Keratinocyte (primary cell): ENCODE measurements at regions not wholly inside any gene's neighbourhood (a gene's known extent, or its start where the extent isn't known, plus 50 kb on each side); places are given as distances from the start of the nearest gene placed in this dataset.

Experiments
- DNase-seq: peaks from one replicate; pipeline ENCODE4 v3.0.0-alpha.2; 2011; ENCODE audit warnings: low read depth, missing footprints, low spot score
- FAIRE-seq: peaks from 2 replicates; lab custom pipeline; 2011; peaks lifted over from hg19 to GRCh38; lab: Jason Lieb, UNC
- H2AFZ ChIP-seq: 2 replicates; pipeline ENCODE4 v1.6.0; 2012; ENCODE audit warnings: low read length, control low read depth, inconsistent platforms; ENCODE audit not compliant: control insufficient read depth
- H3K27ac ChIP-seq: 2 replicates; pipeline ENCODE4 v1.5.1; 2011; ENCODE audit warnings: low read length; ENCODE audit not compliant: control insufficient read depth, insufficient read depth
- H3K27me3 ChIP-seq: 3 replicates; pipeline ENCODE4 v1.6.0; 2011; ENCODE audit warnings: low read length; ENCODE audit not compliant: control insufficient read depth, insufficient read depth; ENCODE audit errors: extremely low read depth
- H3K36me3 ChIP-seq, 2 experiments: 2 replicates in 1 of 2; 3 replicates in 1 of 2; pipeline ENCODE4 v1.5.1; 2011; ENCODE audit warnings: low read length in 2 of 2, mild to moderate bottlenecking in 1 of 2; ENCODE audit not compliant: control insufficient read depth in 2 of 2, insufficient read depth in 2 of 2; ENCODE audit errors: extremely low read depth in 1 of 2
- H3K4me1 ChIP-seq: 3 replicates; pipeline ENCODE4 v1.5.1; 2011; ENCODE audit warnings: low read length; ENCODE audit not compliant: control insufficient read depth, insufficient read depth; ENCODE audit errors: extremely low read depth
- H3K4me2 ChIP-seq: 3 replicates; pipeline ENCODE4 v1.6.0; 2011; ENCODE audit warnings: low read depth, low read length; ENCODE audit not compliant: control insufficient read depth, insufficient read depth; ENCODE audit errors: extremely low read depth
- H3K4me3 ChIP-seq, 3 experiments: fragments of 200-600 bp in 1 of 3; sonication (generic) in 1 of 3; 2 replicates in 2 of 3; 3 replicates in 1 of 3; pipeline ENCODE4 v1.5.1; 2011 to 2016; ENCODE audit warnings: low read length in 3 of 3, mild to moderate bottlenecking in 3 of 3, control low read depth in 2 of 3, inconsistent platforms in 1 of 3, low read depth in 1 of 3, mixed read lengths in 1 of 3, mixed run types in 1 of 3, moderate library complexity in 1 of 3; ENCODE audit not compliant: control insufficient read depth in 2 of 3, insufficient read depth in 2 of 3; ENCODE audit errors: extremely low read depth in 1 of 3
- H3K79me2 ChIP-seq: 2 replicates; pipeline ENCODE4 v1.6.0; 2012; ENCODE audit warnings: low read length; ENCODE audit not compliant: control insufficient read depth, insufficient read depth
- H3K9ac ChIP-seq: 3 replicates; pipeline ENCODE4 v1.6.0; 2011; ENCODE audit warnings: low read length; ENCODE audit not compliant: control insufficient read depth, insufficient read depth; ENCODE audit errors: extremely low read depth
- H3K9me1 ChIP-seq: 3 replicates; pipeline ENCODE4 v1.6.0; 2011; ENCODE audit warnings: low read length; ENCODE audit not compliant: control insufficient read depth, insufficient read depth; ENCODE audit errors: extremely low read depth
- H3K9me3 ChIP-seq: 2 replicates; pipeline ENCODE4 v1.5.1; 2012; ENCODE audit warnings: low read depth, low read length; ENCODE audit not compliant: control insufficient read depth
- H4K20me1 ChIP-seq: 3 replicates; pipeline ENCODE4 v1.6.0; 2011; ENCODE audit warnings: low read length; ENCODE audit not compliant: control insufficient read depth, insufficient read depth; ENCODE audit errors: extremely low read depth
- CTCF ChIP-seq, 3 experiments: IDR thresholded peaks in 1 of 3; conservative IDR thresholded peaks in 1 of 3; optimal IDR thresholded peaks in 1 of 3; 2 replicates in 2 of 3; 3 replicates in 1 of 3; pipeline versions ENCODE3 to v1.5.1; 2011; ENCODE audit warnings: low read length in 3 of 3, mild to moderate bottlenecking in 3 of 3, moderate library complexity in 2 of 3, control low read depth in 1 of 3, inconsistent platforms in 1 of 3; ENCODE audit not compliant: insufficient read depth in 2 of 3; ENCODE audit errors: extremely low read depth in 1 of 3
- EZH2 ChIP-seq: IDR thresholded peaks from one replicate; pipeline ENCODE4 v1.6.1; 2012; ENCODE audit warnings: inconsistent platforms, mild to moderate bottlenecking, low read length, moderate library complexity
- dilution Hi-C: fragments of 300-500 bp; cut with MboI; formaldehyde crosslinking; loops from one replicate; pipeline ENCODE4 v1.7.0; 2020; ENCODE audit warnings: low sequenced_read_pairs; ENCODE audit not compliant: extremely low pct_ligation_motif_present

GRCh38 chr11:15726221-15726746, 611.6 kb downstream of the INSC start:
- DNase-seq (no peak), FAIRE-seq (no peak)
- H3K27me3 ChIP-seq: no peaks in the 10 kb centered on the region
- no peaks in the 10 kb centered on the region for H3K36me3 ChIP-seq
- no peaks in the 10 kb centered on the region for H3K4me1 ChIP-seq
- dilution Hi-C loops: no loop called here
- TF ChIP-seq CTCF (optimal IDR thresholded peaks at IDR 0.05 in 1 of 3, IDR thresholded peaks at IDR 0.05 in 1 of 3, conservative IDR thresholded peaks at IDR 0.05 in 1 of 3; ENCODE audit: extremely low read depth in 1 of 3, insufficient read depth in 2 of 3, low read length in 3 of 3) (no peak), EZH2 (no peak)
- H3K9me1 ChIP-seq: no peaks in the 10 kb centered on the region
- no peaks in the 10 kb centered on the region for H4K20me1 ChIP-seq
- H3K9me3 ChIP-seq: no peaks in the 10 kb centered on the region
- no peak overlapping the region for H3K4me2 ChIP-seq
- no peak overlapping the region for H3K4me3 ChIP-seq
- H3K27ac ChIP-seq: no peak overlapping the region
- H3K79me2 ChIP-seq: no peaks in the 10 kb centered on the region
- no peak overlapping the region for H3K9ac ChIP-seq
- H2AFZ ChIP-seq: no peak overlapping the region

- dilution Hi-C loops: no loop called here
- Histone ChIP-seq H4K20me1 (no peaks in the 10 kb centered on the region), H3K27me3 (no peaks in the 10 kb centered on the region), H3K79me2 (no peaks in the 10 kb centered on the region), H3K9ac (no peak overlapping the region), H3K36me3 (no peaks in the 10 kb centered on the region), H2AFZ (no peak overlapping the region), H3K9me3 (no peaks in the 10 kb centered on the region), H3K4me1 (no peaks in the 10 kb centered on the region), H3K4me2 (no peak overlapping the region), H3K4me3 (no peak overlapping the region), H3K9me1 (no peaks in the 10 kb centered on the region), H3K27ac (no peak overlapping the region)
- DNase-seq (no peak), FAIRE-seq (no peak)
- TF ChIP-seq CTCF (optimal IDR thresholded peaks at IDR 0.05 in 1 of 3, IDR thresholded peaks at IDR 0.05 in 1 of 3, conservative IDR thresholded peaks at IDR 0.05 in 1 of 3; ENCODE audit: extremely low read depth in 1 of 3, insufficient read depth in 2 of 3, low read length in 3 of 3): no peak
- TF ChIP-seq EZH2: no peak
These were observed 612.3 kb downstream of the INSC start for GRCh38 chr11:15726893-15727519.
